HG02798 (cell line): ENCODE measurements at regions not wholly inside any gene's neighbourhood (a gene's known extent, or its start where the extent isn't known, plus 50 kb on each side); places are given as distances from the start of the nearest gene placed in this dataset.
"Not testable (repeated sequence)": the region's sequence is repeated elsewhere in the genome, so short reads cannot be mapped to it uniquely, and the experiment has no call there.

Experiments used
- ATAC-seq: cut with Tn5 transposase; IDR thresholded peaks from one replicate; pipeline ENCODE4 v1.9.1; 2021; ENCODE audit warnings: mild to moderate bottlenecking; ENCODE audit not compliant: unreplicated experiment, poor library complexity

- no peak for ATAC-seq
These were observed 386.0 kb upstream of the ZEB2 start for GRCh38 chr2:144905956-144906355.

DNA sequence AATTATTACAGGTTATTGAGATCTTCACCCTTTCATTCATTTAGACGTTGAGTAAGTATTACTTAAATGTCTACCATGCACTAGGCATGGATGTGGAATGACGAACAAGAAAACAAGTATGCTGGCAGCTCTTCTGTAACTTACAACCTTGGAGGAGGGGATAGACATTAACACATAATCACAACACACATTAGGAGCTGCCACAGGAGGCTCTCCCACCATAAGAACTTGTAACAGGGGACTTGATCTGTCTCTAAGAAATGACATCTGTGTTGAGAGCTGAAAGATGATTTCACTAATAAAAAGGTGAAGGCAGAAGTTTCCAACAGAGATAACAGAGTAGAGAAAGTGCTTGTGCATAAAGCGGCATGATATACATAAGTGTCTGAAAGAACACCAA, 384.7 kb upstream of the ZEB2 start:
- ATAC-seq = no peak

DNA sequence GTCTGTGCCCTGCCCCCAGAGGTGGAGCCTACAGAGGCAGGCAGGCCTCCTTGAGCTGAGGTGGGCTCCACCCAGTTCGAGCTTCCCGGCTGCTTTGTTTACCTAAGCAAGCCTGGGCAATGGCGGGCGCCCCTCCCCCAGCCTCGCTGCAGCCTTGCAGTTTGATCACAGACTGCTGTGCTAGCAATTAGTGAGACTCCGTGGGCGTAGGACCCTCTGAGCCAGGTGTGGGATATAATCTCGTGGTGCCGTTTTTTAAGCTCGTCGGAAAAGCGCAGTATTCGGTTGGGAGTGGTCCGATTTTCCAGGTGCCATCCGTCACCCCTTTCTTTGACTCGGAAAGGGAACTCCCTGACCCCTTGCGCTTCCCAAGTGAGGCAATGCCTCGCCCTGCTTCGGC, 383.1 kb upstream of the ZEB2 start:
- not testable (repeated sequence) for ATAC-seq

- ATAC-seq = not testable (repeated sequence)
These were observed 381.5 kb upstream of the ZEB2 start for GRCh38 chr2:144901386-144901785.

- no peak for ATAC-seq
These were observed 376.4 kb upstream of the ZEB2 start for GRCh38 chr2:144896341-144896740.

- ATAC-seq = no peak
These were observed 375.0 kb upstream of the ZEB2 start for GRCh38 chr2:144894612-144895599.

GRCh38 chr2:144893464-144893863, 373.5 kb upstream of the ZEB2 start:
- no peak for ATAC-seq

- no peak for ATAC-seq
These were observed 370.9 kb upstream of the ZEB2 start for GRCh38 chr2:144890828-144891227.

DNA sequence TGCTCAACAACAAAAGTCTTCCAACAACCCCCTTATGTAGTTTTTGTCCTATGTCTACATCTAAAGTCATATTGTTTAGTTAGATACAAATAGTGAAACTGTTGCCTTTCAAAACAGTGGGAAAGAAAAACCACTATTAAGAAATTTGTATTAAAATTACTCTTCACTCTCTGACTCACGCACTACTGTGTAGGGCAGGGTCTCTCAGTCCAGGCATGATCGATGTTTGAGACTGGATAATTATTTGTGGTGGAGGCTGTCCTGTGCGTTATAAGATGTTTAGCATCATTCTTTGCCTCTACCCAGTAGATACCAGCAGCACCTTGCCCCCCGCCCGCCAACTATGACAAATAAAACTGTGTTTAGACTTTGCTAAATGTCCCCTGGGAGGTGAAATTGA, 369.4 kb upstream of the ZEB2 start:
- ATAC-seq = no peak

DNA sequence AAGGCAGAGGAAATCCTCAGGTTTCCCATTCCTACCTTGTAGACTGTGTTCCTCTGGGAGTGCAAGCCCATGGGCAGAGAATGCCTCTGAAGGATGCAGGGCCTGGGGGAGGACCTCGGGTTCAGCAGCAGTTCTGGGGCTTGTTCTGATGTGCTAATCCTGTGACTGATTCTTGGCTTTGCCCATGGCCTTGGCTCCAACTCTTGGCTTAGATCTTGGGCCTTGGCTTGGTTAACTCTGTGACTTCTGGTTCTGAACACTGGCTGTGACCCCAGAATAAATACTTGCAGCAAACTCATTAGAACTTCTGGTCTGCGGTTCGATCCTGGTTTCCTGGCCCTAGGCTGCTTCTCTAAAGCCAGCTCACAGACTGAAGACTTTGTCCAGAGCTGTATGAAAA, 366.9 kb upstream of the ZEB2 start:
- no peak for ATAC-seq

DNA sequence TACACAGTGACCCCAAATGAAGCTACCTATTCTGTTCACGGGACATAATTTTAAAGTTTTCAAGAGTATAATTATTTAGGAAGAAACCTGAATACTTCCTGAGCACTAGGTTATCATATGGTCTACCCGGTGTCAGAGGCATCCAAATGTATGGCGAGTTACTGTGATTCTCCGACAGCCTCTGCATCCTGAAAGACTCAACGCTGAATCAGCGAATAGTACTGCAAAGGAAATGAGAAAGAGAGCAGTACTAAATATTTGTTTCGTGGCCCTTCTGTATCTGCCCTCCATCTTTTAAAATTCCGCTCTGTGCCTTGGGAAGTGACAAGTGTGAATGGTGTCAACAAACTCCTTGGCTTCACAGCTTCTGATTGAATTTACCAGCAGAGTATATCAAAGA, 358.0 kb upstream of the ZEB2 start:
- ATAC-seq = no peak

DNA sequence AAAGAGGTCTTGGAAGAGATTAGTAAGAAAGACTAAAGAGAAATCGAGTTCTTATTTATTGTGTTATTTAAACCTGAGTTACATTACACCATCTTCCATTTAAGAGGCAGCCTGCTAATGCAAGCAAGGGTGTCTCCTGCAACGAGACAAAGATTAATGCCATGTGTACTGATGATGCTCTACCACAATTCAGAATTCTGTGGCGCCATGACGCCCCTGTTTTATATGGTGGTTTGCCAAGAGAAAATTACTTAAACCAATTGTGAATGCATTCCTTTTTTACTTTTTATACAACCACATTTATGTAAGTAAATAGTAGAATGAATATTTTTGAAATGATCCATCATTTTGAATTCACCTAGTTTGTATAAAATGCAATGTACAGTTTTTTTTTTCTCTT, 356.1 kb upstream of the ZEB2 start:
- ATAC-seq = no peak

DNA sequence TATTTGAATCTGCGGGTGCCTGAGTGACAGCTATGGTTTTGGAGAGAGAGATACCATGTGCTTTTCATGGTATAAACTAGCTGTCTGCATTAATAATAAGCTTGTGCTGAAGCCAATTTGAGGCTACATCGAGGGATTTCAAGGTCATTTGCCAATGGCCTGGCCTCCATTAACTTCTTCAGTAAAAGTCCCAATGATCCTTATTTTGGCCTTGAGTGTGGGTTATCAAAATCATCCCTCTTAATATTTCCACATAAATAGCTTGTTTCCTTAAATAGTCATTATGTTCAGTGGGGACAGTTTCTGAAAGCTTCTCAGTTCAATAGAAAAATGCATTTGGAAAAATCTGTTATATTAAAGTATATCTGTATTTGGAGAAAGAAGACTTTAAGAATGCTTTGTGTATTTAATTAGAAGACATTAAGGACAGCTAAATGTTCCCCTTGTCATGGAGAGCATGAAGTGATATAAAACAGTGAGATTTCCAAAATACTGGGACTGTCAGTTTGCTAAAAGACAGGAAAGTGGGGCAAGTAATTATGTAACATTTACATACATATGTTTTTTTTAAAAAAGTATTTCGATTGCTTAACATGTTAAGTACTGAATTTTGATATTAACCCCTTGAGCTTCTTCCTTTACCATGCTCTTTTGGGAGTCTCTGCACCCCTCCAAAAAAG, 355.5 kb upstream of the ZEB2 start:
- no peak for ATAC-seq

- no peak for ATAC-seq
These were observed 345.8 kb upstream of the ZEB2 start for GRCh38 chr2:144865670-144866069.

GRCh38 chr2:144859716-144860115, 339.8 kb upstream of the ZEB2 start:
- no peak for ATAC-seq

- ATAC-seq = no peak
These were observed 338.3 kb upstream of the ZEB2 start for GRCh38 chr2:144858211-144858610.

- no peak for ATAC-seq
These were observed 334.7 kb upstream of the ZEB2 start for GRCh38 chr2:144854596-144854995.

- ATAC-seq = no peak
These were observed 329.7 kb upstream of the ZEB2 start for GRCh38 chr2:144849612-144850011.

- no peak for ATAC-seq
These were observed 328.5 kb upstream of the ZEB2 start for GRCh38 chr2:144848423-144848822.

GRCh38 chr2:144847347-144848080, 327.6 kb upstream of the ZEB2 start:
- ATAC-seq = no peak
